ENCODE measurements at regions not wholly inside any gene's neighbourhood (a gene's known extent, or its start where the extent isn't known, plus 50 kb on each side); places are given as distances from the start of the nearest gene placed in this dataset.

- H3K27me3 Mint-ChIP-seq (ENCODE audit: low read depth), result no peaks in the 10 kb centered on the region; the same call in 1 of the 2 replicates
- no peak overlapping the region for H3K4me3 Mint-ChIP-seq
- H3K9me3 Mint-ChIP-seq, result no peaks in the 10 kb centered on the region
- TF ChIP-seq ZNF263 (CRISPR knock-in tag; IDR thresholded peaks at IDR 0.05; ENCODE audit: low read depth), result no peak
- TF ChIP-seq TEAD1 (CRISPR knock-in tag; IDR thresholded peaks at IDR 0.05), result no peak
- TF ChIP-seq ZBTB43 (CRISPR knock-in tag; IDR thresholded peaks at IDR 0.05), result no peak
- TF ChIP-seq TCF7 (CRISPR knock-in tag; IDR thresholded peaks at IDR 0.05; ENCODE audit: low read depth), result no peak
- no peak for TF ChIP-seq ZNF396 (CRISPR knock-in tag; IDR thresholded peaks at IDR 0.05; ENCODE audit: borderline replicate concordance)
- TF ChIP-seq PRRX2 (CRISPR knock-in tag; IDR thresholded peaks at IDR 0.05), result no peak
- TF ChIP-seq AR (CRISPR knock-in tag; IDR thresholded peaks at IDR 0.05), result no peak
- no peak for TF ChIP-seq OVOL2 (CRISPR knock-in tag; IDR thresholded peaks at IDR 0.05; ENCODE audit: borderline replicate concordance)
- no peak for TF ChIP-seq ZNF512 (CRISPR knock-in tag; IDR thresholded peaks at IDR 0.05; ENCODE audit: borderline replicate concordance)
- no peak for TF ChIP-seq ZNF281 (CRISPR knock-in tag; IDR thresholded peaks at IDR 0.05)
- TF ChIP-seq E2F5 (CRISPR knock-in tag; IDR thresholded peaks at IDR 0.05), result no peak
- no peak for TF ChIP-seq ATF6 (CRISPR knock-in tag; IDR thresholded peaks at IDR 0.05)
- no peak for TF ChIP-seq ZNF423 (CRISPR knock-in tag; IDR thresholded peaks at IDR 0.05)
- no peak for TF ChIP-seq IRF2 (CRISPR knock-in tag; IDR thresholded peaks at IDR 0.05; ENCODE audit: borderline replicate concordance, low read depth)
- TF ChIP-seq NR1H2 (CRISPR knock-in tag; IDR thresholded peaks at IDR 0.05), result no peak
- no peak for TF ChIP-seq FOXP1 (CRISPR knock-in tag; IDR thresholded peaks at IDR 0.05; ENCODE audit: borderline replicate concordance)
- DNase-seq (ENCODE audit: low spot score) (no peak), ATAC-seq (peak; percentile 90)
- H3K36me3 Mint-ChIP-seq, result no peaks in the 10 kb centered on the region
- CTCF ChIA-PET, result interaction anchor here (1.2 kb wide), 1 partner anchor 722 kb away, joined by 3 read pairs; no protein-coding TSS in a partner anchor
- H3K4me1 Mint-ChIP-seq, result peaks cover 25% of the 10 kb centered on the region
- POLR2A ChIA-PET, result no interaction called here
- H3K27ac Mint-ChIP-seq, result no peak overlapping the region
Observed at GRCh38 chr1:69321311-69321710, 246.4 kb upstream of the LRRC7 start.

Measured in WTC11 (cell line).